Endothelial cell of umbilical vein (primary cell): ENCODE measurements at regions not wholly inside any gene's neighbourhood (a gene's known extent, or its start where the extent isn't known, plus 50 kb on each side); places are given as distances from the start of the nearest gene placed in this dataset.

ENCODE experiments used
- BruUV-seq: library from RNA; stranded (reverse); fragments of 400-500 nt; replicated peaks from 2 replicates; lab custom pipeline; 2021; lab: Mats Ljungman, UMichigan
- CTCF ChIA-PET: fragments of 300-600, 350-600 bp; sonication (Branson Sonifier 250); formaldehyde crosslinking; loops from one replicate; lab custom pipeline; 2021; ENCODE audit warnings: antibody characterized with exemption, inconsistent platforms; lab: Charles Lee
- POLR2A ChIA-PET: fragments of 300-600, 350-600 bp; sonication (Branson Sonifier 250); formaldehyde crosslinking; loops from one replicate; lab custom pipeline; 2021; ENCODE audit warnings: antibody characterized with exemption, inconsistent platforms; lab: Charles Lee
- DNase-seq: peaks from one replicate; pipeline ENCODE4 v3.0.0-alpha.2; 2011; ENCODE audit warnings: low read depth, low spot score
- FAIRE-seq: peaks from 2 replicates; lab custom pipeline; 2011; peaks lifted over from hg19 to GRCh38; lab: Jason Lieb, UNC
- H2AFZ ChIP-seq: 2 replicates; pipeline ENCODE4 v1.6.0; 2012; ENCODE audit warnings: low read depth, low read length, control low read depth, inconsistent platforms
- H3K27ac ChIP-seq: 2 replicates; pipeline ENCODE4 v1.5.1; 2011; ENCODE audit warnings: low read depth, mild to moderate bottlenecking, control low read depth, low read length, moderate library complexity; ENCODE audit not compliant: insufficient read depth
- H3K27me3 ChIP-seq, 2 experiments: 2 replicates each; pipeline versions ENCODE4 v1.6.0 to v1.6.1; 2011; ENCODE audit warnings: low read length in 2 of 2, mixed read lengths in 1 of 2; ENCODE audit not compliant: control insufficient read depth in 2 of 2, insufficient read depth in 2 of 2
- H3K36me3 ChIP-seq, 2 experiments: 2 replicates in 1 of 2; 3 replicates in 1 of 2; pipeline ENCODE4 v1.5.1; 2011; ENCODE audit warnings: low read length in 2 of 2, mild to moderate bottlenecking in 1 of 2, moderate library complexity in 1 of 2; ENCODE audit not compliant: control insufficient read depth in 2 of 2, insufficient read depth in 2 of 2; ENCODE audit errors: extremely low read depth in 1 of 2
- H3K4me1 ChIP-seq: 3 replicates; pipeline ENCODE4 v1.5.1; 2011; ENCODE audit warnings: mild to moderate bottlenecking, low read length; ENCODE audit not compliant: control insufficient read depth, insufficient read depth; ENCODE audit errors: extremely low read depth
- H3K4me2 ChIP-seq: 2 replicates; pipeline ENCODE4 v1.6.1; 2011; ENCODE audit warnings: low read length, control low read depth, mixed read lengths; ENCODE audit not compliant: insufficient read depth
- H3K4me3 ChIP-seq, 3 experiments: fragments of 200-600 bp in 1 of 3; sonication (generic), shearing (Covaris generic) in 1 of 3; replicated peaks in 1 of 3; 2 replicates each; pipeline ENCODE4 v1.5.1; 2011 to 2016; ENCODE audit warnings: control low read depth in 3 of 3, low read length in 3 of 3, mild to moderate bottlenecking in 2 of 3, inconsistent platforms in 1 of 3, low read depth in 1 of 3, moderate library complexity in 1 of 3; ENCODE audit not compliant: insufficient read depth in 1 of 3
- H3K79me2 ChIP-seq: 2 replicates; pipeline ENCODE4 v1.6.0; 2012; ENCODE audit warnings: low read length, inconsistent platforms; ENCODE audit not compliant: control insufficient read depth, insufficient read depth
- H3K9ac ChIP-seq: replicated peaks from 2 replicates; pipeline ENCODE3; 2011; ENCODE audit warnings: low read length, control low read depth; ENCODE audit not compliant: insufficient read depth; ENCODE audit errors: extremely low read depth
- H3K9me1 ChIP-seq: replicated peaks from 3 replicates; pipeline ENCODE4 v1.6.0; 2011; ENCODE audit warnings: mild to moderate bottlenecking, low read length; ENCODE audit not compliant: control insufficient read depth, insufficient read depth; ENCODE audit errors: extremely low read depth
- H3K9me3 ChIP-seq: replicated peaks from 2 replicates; pipeline ENCODE4 v1.5.1; 2012; ENCODE audit warnings: low read length, inconsistent platforms; ENCODE audit not compliant: control insufficient read depth, insufficient read depth
- H4K20me1 ChIP-seq: replicated peaks from 2 replicates; pipeline ENCODE3; 2011; ENCODE audit warnings: mild to moderate bottlenecking, low read length; ENCODE audit not compliant: control insufficient read depth, insufficient read depth; ENCODE audit errors: extremely low read depth
- CTCF ChIP-seq, 2 donors: IDR thresholded peaks; 1 replicate in 1 of 2; 2 replicates in 1 of 2; pipeline ENCODE4 v1.5.1; 2011; ENCODE audit warnings: low read length in 2 of 2, mild to moderate bottlenecking in 2 of 2, moderate library complexity in 2 of 2, control low read depth in 1 of 2, inconsistent platforms in 1 of 2, low read depth in 1 of 2; ENCODE audit not compliant: insufficient read depth in 1 of 2; ENCODE audit errors: extremely low read depth in 1 of 2
- FOS ChIP-seq: IDR thresholded peaks from 2 replicates; pipeline ENCODE4 v1.6.1; 2011; ENCODE audit warnings: mild to moderate bottlenecking, low read length, moderate library complexity, borderline replicate concordance; ENCODE audit not compliant: insufficient read depth
- MYC ChIP-seq: IDR thresholded peaks from one replicate; pipeline ENCODE4 v1.6.1; 2011; ENCODE audit warnings: mild to moderate bottlenecking, low read depth, low read length
- POLR2A ChIP-seq: IDR thresholded peaks from 2 replicates; pipeline ENCODE4 v1.6.1; 2012; ENCODE audit warnings: low read depth, mild to moderate bottlenecking, control low read depth, low read length
- dilution Hi-C: fragments of 300-500 bp; cut with MboI; formaldehyde crosslinking; loops from one replicate; pipeline ENCODE4 v1.15.0; 2019; ENCODE audit warnings: low sequenced_read_pairs; ENCODE audit not compliant: extremely low pct_ligation_motif_present
- intact Hi-C: fragments of 100-400 bp; cut with micrococcal nuclease; formaldehyde crosslinking; loops from one replicate; pipeline ENCODE4 v1.10.0; 2022
- TF ChIP-seq, protein P1 (sequence below): IDR thresholded peaks from 2 replicates; pipeline ENCODE4 v1.6.1; 2011; ENCODE audit not compliant: insufficient read depth, insufficient read length

DNA sequence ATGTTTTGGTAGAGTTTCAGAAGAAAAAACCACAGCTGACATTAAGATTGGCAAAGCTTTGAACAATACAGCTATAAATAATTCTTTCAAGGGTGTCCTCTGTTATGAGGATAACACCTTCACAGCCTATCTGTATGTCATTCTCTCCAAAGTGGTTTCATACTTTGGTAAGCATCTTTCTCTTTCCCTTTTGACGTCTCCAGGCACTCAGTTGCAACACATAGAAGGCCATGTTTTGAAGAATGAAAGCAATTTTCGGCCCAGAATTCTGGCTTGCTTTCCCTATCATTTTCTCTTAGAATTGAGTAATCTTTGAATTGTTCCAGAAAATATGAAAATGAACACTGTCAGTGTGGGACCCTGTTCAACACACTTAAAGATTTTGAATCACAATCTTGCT, 200.0 kb upstream of the CBLB start:
- Histone ChIP-seq H3K27me3 (no peaks in the 10 kb centered on the region), H3K79me2 (no peaks in the 10 kb centered on the region), H3K9me1 (no peaks in the 10 kb centered on the region), H2AFZ (no peak overlapping the region), H3K9ac (no peak overlapping the region), H3K4me2 (no peak overlapping the region), H3K4me3 (no peak overlapping the region), H4K20me1 (no peaks in the 10 kb centered on the region), H3K4me1 (no peaks in the 10 kb centered on the region), H3K9me3 (no peaks in the 10 kb centered on the region), H3K36me3 (no peaks in the 10 kb centered on the region), H3K27ac (no peak overlapping the region)
- dilution Hi-C loops (no loop called here), intact Hi-C loops (no loop called here)
- no peak for DNase-seq
- no peak for TF ChIP-seq CTCF (IDR thresholded peaks at IDR 0.05; ENCODE audit: extremely low read depth in 1 of 2, insufficient read depth in 1 of 2, low read depth in 1 of 2, low read length in 2 of 2)
- no TSS peak for BruUV-seq
- no peak for FAIRE-seq
- CTCF ChIA-PET, result no interaction called here
- POLR2A ChIA-PET, result no interaction called here

DNA sequence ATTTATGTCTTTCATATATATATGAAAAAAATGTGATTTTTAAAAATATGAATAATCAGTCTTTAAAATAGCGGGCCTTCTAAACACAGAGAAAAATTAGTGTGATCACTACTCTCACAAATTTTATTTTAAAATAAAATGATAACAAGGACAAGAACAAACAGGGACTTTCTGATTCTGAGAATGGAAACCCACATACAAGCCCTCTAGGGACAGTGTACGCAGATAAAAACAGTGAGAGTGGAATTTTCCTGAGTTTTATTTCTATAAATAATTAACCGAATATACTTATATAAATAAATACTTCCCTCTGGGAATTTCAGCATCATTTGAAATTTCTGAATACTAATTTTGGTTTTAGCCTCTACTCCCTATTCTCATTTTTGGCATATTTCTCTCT, 201.4 kb upstream of the CBLB start:
- TF ChIP-seq, protein P1, sequence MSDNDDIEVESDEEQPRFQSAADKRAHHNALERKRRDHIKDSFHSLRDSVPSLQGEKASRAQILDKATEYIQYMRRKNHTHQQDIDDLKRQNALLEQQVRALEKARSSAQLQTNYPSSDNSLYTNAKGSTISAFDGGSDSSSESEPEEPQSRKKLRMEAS, result no peak
- TF ChIP-seq FOS (no peak), POLR2A (no peak), MYC (no peak)
- intact Hi-C loops (no loop called here), dilution Hi-C loops (no loop called here)
- no peaks in the 10 kb centered on the region for H4K20me1 ChIP-seq
- no peaks in the 10 kb centered on the region for H3K9me3 ChIP-seq
- no peaks in the 10 kb centered on the region for H3K36me3 ChIP-seq
- H3K4me2 ChIP-seq, result no peak overlapping the region
- no peaks in the 10 kb centered on the region for H3K4me1 ChIP-seq
- no peaks in the 10 kb centered on the region for H3K79me2 ChIP-seq
- DNase-seq, result no peak
- no peak overlapping the region for H2AFZ ChIP-seq
- ChIA-PET POLR2A (no interaction called here), CTCF (no interaction called here)
- no peak for FAIRE-seq
- BruUV-seq, result no TSS peak
- H3K27me3 ChIP-seq, result no peaks in the 10 kb centered on the region
- no peak overlapping the region for H3K4me3 ChIP-seq
- H3K9ac ChIP-seq, result no peak overlapping the region
- H3K9me1 ChIP-seq, result no peaks in the 10 kb centered on the region
- no peak overlapping the region for H3K27ac ChIP-seq
